Medulla oblongata (tissue), 1 donor: ENCODE measurements at regions not wholly inside any gene's neighbourhood (a gene's known extent, or its start where the extent isn't known, plus 50 kb on each side); places are given as distances from the start of the nearest gene placed in this dataset.
"Not testable (repeated sequence)": the region's sequence is repeated elsewhere in the genome, so short reads cannot be mapped to it uniquely, and the experiment has no call there.

Experiments used
- DNase-seq: peaks from one replicate; pipeline ENCODE4 v3.0.0-alpha.2; 2015; ENCODE audit errors: extremely low spot score

- no peak for DNase-seq
Measured at GRCh38 chr4:101418466-101418865, 71.1 kb upstream of the PPP3CA start.

- DNase-seq = no peak
Measured at GRCh38 chr4:101418055-101418454, 70.7 kb upstream of the PPP3CA start.

- DNase-seq = no peak
Measured at GRCh38 chr4:101417046-101417445, 69.7 kb upstream of the PPP3CA start.

DNA sequence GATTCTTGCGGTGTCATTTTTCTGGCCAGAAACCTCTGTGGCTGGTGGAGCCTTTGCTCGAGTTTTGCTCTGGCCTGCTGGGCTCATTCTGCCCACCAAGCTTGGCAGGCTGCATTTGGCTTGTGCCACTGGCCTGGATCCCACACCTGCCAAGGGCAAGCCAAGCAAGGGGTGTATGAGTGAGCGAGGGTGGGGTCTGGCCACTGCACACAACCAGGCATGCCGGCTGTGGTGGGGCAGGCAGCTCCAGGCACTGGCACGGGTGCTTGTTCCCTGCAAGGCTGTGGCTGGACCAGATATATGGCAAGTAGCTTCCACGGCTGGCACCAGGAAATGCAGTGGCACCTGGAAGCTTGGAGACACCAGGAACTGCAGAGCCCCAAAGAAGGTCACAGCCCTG is 68.6 kb upstream of the PPP3CA start:
- DNase-seq = no peak

DNA sequence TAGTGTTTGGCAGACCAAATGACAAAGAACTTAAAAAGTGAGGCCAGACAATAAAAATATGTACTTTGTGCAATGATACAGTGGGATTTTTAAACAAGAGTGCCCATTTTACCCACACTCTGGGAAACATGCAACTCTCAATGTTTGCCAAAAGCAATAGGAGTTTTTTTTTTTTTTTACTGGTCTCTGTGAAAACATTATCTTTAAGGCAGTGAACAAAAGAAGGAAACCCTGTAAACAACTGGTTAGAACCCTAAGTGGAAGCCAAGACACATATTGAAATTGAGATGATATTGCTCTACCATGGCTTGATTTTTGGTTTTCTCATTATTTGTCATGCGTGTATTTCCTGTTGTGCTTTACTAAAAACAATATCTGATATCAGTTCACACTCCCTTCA is 67.2 kb upstream of the PPP3CA start:
- no peak for DNase-seq

DNA sequence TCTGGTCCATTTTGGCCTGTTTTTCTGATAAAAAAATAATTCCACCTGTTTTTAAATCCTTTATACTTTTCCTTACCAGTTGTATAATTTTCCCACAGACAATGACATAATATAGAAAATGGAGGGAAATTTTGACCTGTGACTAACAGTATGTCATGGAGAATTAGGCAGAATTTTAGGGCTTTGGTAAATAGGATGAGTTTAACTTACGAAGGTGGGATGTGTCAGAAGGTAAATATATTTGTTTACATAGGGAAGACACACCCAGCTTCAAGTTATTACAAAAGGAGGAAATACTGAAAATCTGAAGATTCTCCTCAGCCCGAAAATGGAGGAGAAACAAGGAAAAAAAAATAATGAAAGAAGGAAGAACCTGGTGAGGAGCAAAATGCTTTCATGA is 64.6 kb upstream of the PPP3CA start:
- no peak for DNase-seq

- DNase-seq = not testable (repeated sequence)
Measured at GRCh38 chr4:101411281-101411910, 64.1 kb upstream of the PPP3CA start.

GRCh38 chr4:101400096-101400495 is 52.8 kb upstream of the PPP3CA start:
- no peak for DNase-seq

DNA sequence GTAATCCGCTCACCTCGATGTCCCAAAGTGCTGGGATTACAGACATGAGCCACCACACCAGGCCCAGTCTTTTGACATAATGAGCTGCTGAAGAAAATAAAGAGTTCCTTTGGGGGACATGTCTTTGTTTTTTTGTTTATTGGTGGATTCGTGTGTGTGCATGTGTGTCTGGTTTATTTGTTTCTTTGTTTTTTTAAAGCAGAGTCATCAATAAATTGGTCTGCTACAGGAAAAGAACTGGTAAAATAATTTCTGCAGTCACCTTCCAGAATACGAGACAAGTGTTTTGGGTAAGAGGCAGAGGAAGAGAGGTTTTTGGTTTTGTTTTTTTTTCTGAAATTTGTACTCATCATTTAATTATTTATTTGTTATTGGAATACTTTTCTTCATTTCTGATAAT is 51.5 kb upstream of the PPP3CA start:
- no peak for DNase-seq
